HG02884 (cell line): ENCODE measurements at regions not wholly inside any gene's neighbourhood (a gene's known extent, or its start where the extent isn't known, plus 50 kb on each side); places are given as distances from the start of the nearest gene placed in this dataset.
A peak's percentile ranks its signal among the peaks of the same experiment; 100 is the strongest.

Source experiments
- ATAC-seq: cut with Tn5 transposase; IDR thresholded peaks from one replicate; pipeline ENCODE4 v1.9.1; 2021; ENCODE audit warnings: mild to moderate bottlenecking, moderate library complexity; ENCODE audit not compliant: unreplicated experiment

DNA sequence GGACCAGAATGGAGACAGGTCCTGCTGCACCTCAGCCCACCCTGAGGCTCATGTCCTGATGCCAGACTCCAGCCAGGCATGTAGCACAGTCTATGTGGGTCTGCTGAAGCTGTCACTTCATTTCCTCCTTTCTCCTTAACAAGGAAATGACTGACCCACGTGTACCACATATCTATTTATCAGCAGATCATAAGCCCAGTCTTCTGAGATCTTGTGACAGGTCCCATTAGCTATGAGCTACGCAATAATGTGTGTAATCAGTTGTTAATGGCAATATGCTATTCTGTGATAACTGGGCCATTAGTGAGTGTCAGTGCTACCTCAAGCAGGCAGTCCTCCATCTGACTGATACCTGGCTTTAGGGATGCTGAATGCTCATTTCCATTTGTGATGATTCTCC lies 615.3 kb downstream of the BCL11A start:
- no peak for ATAC-seq

DNA sequence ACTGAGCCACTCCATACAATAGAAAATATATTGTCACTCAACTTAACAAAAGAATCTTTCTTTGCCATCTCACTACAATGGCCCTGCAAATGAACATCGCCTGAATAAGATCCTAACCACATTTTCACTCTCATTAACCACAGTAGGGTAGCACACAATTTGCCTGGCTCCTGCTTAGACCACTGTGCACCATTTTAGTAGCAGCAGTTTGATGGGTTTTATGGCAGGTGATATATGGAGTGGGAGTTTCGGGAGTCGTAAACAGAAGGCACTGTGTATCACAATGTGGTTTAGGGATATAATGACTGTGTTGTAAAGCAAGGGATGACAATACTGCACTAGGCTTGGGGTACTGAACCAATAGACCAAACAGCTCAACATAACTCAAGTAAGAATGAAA lies 617.4 kb downstream of the BCL11A start:
- no peak for ATAC-seq

DNA sequence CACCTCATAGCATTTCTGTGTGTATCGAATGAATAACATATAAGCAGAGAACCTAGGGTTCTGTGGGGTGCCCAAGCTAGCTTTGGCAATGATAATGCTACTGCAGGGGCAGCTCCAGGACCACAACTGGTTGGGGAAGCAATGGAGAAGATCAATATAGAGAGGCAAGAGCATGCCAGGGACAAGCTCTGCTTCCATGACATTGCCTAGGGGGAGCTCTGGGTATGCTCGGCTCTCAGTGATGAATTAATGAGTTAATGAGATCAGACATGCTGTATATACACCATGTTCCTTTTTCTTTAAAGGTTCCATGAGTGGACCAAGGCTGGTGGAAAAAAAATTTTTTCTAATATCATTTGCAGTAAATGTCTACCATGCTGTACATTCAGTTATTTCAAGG lies 618.4 kb downstream of the BCL11A start:
- no peak for ATAC-seq

DNA sequence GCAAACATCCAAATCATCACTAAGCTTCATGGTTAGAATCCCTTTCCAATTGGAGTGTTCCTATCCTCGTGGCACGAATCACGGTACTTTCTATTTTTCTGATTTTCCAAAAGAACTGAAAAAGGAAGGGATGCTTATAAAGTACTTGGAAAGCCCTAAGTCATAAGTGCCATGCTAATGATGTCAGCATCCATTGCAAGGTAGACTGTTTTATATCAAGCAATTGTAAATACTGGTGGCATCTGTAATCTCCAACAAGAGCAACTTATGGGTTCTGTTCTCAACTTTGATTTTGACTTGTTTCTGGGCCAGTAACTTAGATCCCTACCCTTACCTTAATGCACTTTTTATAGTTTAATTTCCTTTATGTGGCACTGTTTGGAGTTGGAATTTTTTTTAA lies 619.5 kb downstream of the BCL11A start:
- ATAC-seq: no peak

DNA sequence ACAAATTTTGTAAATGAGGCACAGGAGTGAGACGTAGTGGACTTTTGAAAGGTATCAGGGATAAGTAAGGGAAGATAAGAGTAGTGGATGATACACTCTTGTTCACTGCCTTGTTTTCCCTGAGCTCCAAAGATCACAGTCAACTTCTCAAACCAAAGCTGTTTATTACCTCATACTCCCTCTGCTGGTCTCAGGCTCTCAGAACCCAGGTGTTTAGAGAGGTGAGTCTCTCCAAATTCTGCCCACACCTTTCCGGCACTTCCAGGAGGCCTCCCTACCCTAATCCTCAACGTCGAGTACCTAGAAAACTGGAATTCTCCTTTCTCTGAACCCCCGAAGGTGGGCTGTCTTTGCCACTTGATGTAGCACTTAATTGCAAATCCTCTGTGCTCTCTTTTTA lies 621.1 kb downstream of the BCL11A start:
- ATAC-seq: no peak

DNA sequence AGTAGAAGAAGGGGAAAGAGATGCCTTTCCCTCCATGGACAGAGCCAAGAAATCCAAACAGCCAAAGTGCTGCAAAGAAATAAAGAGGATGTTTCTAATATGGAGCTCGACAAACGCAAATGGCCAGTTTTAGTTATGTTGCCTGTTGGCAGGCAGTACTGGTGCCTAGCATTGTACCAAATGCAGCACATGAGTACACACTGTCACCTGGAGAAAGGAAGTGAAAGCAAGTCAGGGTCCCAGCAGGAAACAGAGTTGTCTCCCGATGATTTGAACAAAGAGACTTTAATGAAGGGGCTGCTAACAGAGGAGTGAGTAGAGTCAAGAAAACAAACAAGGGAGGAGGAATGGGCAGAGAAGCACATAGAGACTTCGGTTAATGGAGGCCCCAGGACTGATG lies 623.0 kb downstream of the BCL11A start:
- ATAC-seq: no peak

DNA sequence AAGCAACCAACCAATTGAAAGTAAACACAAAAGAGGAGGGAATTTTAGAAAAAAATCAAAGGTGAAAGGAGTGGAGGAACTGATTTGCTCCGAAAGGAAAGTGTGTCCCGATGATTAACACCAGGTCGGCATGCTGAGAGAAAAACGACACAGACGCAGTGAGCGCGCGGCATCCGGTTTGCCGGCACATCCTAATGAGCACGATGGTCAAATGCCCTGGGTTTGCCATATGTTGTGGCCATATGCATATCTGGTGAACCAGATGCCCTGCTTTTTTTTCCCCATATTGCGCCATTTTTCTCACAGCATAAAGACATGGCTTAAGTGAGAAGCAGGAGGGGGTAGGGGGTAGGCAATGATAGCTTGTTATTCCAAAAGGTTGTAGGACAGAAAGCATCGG lies 626.7 kb downstream of the BCL11A start:
- no peak for ATAC-seq

DNA sequence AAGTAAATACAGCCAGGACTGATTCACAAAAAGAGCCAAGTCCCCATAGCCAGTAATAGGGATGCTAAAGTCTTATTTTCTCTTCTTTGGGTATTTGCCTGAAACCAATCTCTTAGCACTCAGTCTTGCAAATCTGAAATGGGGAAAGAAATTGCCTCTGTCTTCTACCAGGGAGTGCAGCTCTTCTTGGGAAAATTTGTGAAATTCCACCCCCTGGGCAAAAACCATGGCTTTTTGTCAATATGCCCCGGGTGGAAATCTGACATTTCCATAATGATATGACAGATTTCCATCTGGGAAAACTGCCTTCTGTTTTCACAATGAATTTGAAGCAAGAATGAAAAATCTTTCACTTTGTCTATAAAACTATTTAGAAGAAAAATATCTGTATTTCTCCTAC lies 628.1 kb downstream of the BCL11A start:
- no peak for ATAC-seq

DNA sequence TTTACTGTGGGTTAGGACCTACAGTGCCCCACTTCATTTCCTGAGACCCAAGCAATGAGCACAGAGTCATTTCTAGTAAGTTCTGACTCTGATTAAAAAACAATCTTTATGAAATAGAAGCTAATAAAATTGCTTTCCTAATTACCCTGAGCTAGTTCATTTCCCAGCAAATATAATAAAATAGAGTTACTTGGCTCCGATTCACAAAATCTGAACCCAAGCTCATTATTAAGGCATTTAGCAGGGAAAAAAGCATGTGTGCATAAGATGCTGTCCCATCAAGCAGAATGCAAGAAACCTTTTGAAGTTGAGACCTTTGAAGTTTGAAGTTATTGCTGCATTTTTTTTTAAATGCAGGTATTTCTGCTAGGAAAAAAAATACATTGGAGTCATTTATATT lies 629.1 kb downstream of the BCL11A start:
- no peak for ATAC-seq

DNA sequence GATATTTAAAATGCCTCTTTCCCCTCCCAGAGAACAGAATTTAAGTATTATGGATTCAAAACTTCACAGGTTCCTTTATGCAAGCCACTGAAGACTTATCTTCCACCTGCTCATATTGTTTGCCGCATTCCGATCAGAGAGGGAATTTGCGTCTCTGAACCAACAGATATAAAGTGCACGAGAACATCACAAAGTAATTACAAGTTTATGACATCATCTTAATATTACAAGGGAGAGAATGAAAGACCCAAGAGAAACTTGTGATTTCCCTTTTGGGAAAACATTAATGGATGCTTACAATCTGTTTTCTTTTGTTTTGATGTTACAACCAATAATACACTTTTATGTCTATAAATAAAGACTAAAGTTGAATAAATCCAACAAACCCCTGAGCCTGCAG lies 631.0 kb downstream of the BCL11A start:
- no peak for ATAC-seq

DNA sequence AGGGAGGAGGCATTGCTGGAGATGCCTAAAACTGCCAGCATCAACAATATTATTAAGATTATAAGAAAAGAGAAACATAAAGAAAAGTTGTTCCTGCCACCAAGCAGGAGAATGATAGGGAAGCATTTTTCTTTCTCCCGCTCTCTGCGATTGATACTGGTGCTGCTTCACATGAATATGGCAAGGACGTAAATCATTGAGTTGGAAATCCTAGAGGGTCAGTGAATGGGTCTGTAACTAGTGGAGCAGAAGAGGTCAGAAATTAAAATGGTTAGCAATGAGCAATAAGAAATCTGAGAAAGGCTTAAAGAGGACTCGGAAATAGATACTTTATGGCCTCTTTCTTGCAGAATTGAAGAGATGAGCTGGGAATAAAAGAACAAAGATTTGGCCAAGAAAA lies 631.7 kb downstream of the BCL11A start:
- ATAC-seq: no peak

DNA sequence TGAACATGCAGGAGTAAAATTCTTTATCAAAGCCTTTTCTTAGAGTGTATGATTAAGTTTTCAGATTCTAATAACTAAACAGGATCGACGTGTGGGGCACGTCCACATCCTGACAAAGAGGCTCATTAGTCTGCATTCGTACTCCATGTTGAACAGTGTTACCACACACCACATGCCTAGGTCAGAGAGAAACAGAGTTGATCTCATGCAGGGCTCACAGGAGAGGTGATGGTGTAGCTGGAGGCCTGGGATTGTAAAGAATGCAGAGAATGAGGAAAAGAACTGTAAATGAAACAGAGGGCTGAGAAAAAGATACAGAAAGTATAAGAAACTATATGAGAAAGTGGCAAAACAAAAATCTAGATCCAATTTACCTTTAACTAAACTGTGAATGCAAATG lies 632.5 kb downstream of the BCL11A start:
- no peak for ATAC-seq

DNA sequence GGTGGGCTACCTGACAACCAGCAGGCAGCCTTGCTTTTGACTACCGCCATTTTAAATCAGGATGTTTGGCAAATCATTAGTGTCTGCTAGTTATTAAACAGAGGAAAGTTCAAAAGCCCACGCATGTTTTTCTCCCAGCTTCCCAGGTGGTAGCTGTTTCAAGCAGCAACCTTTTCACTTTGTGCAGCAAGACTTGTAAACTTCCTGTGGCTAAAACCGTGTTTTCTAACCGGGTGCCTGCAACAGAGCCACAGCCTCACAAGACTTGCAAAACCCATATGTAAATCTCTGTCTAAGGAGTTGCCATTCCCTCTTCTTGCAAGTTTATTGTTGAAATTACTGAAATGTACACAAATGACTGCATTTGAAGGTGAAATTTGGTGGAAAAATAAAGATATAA lies 633.1 kb downstream of the BCL11A start:
- no peak for ATAC-seq

DNA sequence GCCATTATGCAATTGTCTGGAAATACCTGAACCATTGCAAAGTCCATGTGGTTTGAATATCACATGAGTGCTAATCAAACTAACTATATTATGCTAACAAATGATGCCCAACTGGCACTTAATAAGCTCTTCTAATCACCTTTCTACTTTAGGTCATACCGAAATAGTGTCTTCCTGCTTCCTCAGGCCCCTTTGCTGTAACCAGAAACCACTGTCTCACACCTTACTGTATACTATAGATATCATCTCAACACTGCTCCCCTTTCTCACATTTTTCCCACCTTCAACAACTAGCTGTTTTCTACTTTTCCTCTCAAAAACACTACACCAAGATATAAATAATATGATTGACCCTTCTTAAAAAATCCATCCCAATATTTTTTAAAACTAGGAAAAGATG lies 633.9 kb downstream of the BCL11A start:
- no peak for ATAC-seq

DNA sequence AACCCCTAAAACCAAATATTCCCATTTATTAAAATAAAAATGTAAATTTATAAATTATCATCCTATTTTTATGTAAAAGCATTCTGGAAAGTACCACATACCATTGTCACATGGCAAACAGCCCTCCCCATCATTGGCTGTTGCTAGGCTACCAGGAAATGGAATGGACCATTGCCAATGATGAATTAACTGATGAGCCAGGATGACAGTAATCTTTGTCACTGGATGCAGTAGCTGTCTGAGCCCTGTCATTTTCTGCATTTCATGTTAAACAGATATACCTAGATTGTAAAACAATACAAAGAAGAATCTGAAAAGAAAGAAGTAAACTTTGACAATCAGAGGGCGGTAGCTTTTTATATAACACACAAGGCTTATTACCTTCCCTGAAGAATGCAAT lies 641.4 kb downstream of the BCL11A start:
- ATAC-seq: no peak

DNA sequence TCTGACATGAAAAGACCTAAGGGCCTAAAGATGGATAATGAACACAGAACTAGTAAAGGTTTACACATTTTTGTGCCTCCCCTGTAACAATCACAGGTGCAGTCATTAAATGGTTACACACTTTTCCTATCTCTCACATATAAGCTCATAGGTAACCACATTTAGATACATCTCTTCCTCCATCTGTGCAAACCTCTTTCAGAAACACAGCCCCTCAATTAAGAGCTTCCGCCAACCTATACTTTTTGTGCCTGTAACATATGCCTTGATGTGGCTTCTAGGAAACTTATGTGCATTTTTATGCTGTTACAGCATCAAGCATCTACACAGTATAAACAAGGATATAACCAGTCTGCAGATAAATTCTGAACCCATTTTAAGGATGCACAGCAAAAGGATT lies 643.3 kb downstream of the BCL11A start:
- no peak for ATAC-seq

DNA sequence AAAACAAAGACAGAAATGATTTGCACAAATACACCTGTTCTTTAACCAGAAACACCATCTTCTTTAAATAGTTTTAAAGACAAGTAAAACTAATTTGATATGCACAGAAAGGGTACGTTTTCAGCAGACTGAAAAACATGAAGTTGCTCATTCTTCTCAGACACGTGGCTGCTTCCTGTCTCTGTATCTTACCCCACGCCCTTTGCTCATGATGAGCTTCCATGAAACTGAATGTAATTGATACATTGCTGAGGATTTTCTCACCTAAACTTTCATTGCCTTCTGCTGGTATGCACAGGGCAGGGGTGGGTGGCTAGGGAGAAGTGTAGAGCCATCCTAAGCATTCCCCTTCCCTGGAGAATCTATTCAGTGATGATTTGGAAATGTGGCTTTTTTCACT lies 644.3 kb downstream of the BCL11A start:
- ATAC-seq: no peak

DNA sequence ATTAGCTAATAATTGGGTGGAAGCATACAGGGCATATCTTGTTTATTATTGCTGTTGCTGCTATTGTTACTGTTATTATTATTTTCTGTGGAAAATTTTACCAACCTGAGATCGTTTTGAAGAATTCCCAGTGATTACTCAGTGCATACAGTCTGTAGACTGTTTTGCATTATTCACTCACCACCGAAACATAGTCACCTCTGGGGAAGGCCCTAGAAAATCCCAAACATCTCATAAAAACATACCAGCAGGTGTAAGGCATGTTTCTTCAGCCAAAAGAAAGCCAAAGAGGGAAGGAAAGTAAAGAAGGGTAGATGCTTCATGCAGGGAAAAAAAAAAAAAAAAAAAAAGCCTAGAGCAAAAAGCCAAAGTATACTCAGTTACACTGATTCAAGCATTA lies 647.7 kb downstream of the BCL11A start:
- ATAC-seq: peak; percentile 44

DNA sequence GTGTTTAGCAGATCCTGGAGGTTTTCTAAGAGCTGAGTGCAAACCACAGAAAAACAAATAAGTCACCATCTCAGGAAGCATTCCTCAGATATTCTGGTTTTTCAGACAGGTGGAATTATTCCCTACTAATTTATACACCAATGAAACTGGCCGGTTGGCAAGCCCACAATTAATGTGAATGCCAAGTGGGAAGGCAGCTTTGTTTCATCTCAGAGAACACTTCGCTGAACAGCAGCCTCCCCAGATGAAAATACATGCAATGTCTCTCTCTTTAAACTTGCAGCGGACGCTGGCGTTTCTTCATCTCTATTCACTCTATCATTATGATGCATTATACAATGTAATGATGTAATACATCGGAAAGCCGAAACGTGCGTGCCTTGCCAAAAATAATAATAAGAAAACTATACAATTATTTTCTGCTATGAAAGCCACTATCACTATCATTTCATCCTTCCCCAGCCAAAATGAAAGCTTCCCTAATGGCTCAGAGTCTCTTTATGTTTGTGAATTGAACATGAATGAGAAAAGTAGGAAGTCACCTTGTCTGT lies 649.4 kb downstream of the BCL11A start:
- no peak for ATAC-seq

DNA sequence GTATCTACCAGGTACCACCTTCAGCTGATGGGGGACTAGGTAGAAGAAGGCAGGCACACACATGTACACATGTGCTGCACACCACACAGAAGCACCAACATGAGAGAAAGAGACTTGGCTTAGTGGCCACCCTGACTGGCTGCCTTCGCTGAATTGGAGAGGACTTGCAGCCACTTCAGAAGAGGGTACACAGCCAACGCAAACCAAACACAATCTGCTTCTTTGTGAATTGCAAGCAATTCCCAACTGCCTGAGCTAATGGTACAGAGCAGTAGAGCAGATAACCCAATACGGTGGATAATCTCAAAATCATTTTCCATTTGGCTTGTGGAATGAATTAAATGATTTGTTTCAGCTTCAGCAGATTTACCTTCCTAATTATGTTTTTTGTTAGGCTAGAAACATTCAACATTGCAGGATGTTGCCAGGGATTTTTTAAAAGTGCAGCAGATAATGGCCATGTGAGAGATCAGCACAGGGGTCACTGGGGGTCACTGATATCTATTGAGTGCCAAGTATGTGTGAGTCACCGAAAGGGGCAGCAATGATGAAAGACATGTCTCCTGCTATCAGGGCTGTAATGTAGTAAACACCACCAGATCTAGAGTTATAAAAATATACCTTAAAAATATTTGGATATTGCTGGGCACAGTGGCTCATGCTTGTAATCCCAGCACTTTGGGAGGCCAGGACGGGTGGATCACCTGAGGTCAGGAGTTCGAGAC lies 652.6 kb downstream of the BCL11A start:
- ATAC-seq: no peak

DNA sequence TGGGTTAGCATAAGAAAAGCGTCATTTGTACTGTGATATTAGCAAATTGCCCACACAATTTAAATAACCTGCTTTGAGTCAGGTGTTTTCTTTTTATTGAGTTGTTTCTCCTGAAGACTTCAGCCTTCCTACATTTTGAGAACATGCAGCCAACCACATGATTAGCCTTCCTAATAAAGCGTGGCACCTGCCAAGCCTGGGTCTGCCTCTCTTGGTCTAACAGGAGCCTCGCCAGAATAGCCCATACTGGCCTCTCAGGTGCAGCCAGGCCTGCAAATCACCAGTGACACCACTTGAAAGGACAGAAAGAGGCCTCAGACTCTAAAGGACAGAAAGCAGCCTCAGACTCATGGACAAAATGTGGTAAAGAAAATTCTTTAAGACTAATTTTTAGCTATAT lies 653.8 kb downstream of the BCL11A start:
- ATAC-seq: no peak

DNA sequence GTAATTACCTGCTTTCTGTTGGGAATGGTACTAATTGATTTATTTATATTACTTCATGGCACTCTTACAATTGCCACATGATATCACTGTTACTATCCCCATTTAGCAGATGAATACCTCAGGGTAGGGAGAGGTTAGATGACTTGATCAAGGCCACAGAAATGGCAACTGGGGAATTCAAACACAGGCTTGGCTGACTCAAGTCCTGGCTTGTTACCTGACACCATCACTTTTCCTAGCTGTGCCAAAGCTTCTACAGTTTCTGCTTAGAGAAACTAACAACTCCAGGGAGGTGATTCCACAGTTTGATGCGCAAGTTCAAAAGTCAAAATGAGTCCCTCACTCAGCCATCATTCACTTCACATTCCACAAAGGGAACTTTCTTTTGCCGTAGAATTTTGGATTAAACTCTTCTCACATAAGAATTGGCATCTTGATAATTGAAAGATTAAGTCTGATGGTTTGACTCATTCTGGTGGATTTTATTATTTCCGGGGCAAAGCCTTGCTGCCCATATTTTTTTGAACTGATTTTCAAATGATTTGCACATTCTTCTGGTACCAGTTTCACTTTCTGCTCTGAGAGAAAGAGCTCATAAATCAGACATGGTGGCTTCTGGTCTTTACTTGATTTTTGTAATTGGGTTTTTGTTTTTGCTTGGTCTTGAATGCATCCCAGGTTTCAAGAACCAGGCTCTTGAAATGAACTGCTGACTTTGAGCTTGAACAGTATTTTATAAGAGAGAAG lies 656.8 kb downstream of the BCL11A start:
- no peak for ATAC-seq
